ENCODE measurements at regions not wholly inside any gene's neighbourhood (a gene's known extent, or its start where the extent isn't known, plus 50 kb on each side); places are given as distances from the start of the nearest gene placed in this dataset.

DNA sequence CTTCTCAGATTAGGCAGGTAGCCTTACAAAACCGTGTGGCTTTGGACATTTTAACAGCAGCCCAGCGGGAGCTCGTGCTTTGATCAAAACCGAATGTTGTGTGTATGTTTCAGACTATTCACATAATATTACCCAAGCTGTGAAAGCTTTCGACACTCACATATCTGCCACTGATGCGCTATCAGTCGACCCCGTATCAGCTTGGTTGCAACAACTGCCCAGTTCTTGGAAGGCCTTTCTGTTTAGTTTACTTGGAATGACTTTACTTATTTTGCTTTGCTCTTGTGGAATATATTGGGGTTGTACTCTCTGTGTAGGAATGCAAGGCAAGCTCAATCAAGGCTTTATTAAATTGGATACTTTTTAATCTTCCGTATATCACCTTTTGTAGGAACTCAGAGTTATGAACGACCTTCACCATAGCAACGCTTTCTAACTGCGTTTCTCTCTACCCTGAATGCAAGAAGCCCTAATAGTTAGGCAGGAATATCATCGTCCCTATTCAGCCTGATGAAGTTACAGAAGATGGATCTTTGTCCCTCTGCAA is 107.5 kb downstream of the GLUD2 start:
- TF ChIP-seq POLR2A (IDR thresholded peaks at IDR 0.05) (no peak), EP300 (IDR thresholded peaks at IDR 0.05) (no peak)
- TF ChIP-seq, protein P1, sequence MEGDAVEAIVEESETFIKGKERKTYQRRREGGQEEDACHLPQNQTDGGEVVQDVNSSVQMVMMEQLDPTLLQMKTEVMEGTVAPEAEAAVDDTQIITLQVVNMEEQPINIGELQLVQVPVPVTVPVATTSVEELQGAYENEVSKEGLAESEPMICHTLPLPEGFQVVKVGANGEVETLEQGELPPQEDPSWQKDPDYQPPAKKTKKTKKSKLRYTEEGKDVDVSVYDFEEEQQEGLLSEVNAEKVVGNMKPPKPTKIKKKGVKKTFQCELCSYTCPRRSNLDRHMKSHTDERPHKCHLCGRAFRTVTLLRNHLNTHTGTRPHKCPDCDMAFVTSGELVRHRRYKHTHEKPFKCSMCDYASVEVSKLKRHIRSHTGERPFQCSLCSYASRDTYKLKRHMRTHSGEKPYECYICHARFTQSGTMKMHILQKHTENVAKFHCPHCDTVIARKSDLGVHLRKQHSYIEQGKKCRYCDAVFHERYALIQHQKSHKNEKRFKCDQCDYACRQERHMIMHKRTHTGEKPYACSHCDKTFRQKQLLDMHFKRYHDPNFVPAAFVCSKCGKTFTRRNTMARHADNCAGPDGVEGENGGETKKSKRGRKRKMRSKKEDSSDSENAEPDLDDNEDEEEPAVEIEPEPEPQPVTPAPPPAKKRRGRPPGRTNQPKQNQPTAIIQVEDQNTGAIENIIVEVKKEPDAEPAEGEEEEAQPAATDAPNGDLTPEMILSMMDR (IDR thresholded peaks at IDR 0.05) = no peak
